Middle frontal gyrus (tissue), 1 donor: ENCODE measurements at regions not wholly inside any gene's neighbourhood (a gene's known extent, or its start where the extent isn't known, plus 50 kb on each side); places are given as distances from the start of the nearest gene placed in this dataset.
"Not testable (repeated sequence)": the region's sequence is repeated elsewhere in the genome, so short reads cannot be mapped to it uniquely, and the experiment has no call there.

ENCODE experiments used
- DNase-seq: peaks from one replicate; pipeline ENCODE4 v3.0.0-alpha.2; 2015; ENCODE audit warnings: low spot score; ENCODE audit errors: extremely low spot score

GRCh38 chr1:143702739-143703138 lies 269.0 kb downstream of the FAM72C start:
- not testable (repeated sequence) for DNase-seq

DNA sequence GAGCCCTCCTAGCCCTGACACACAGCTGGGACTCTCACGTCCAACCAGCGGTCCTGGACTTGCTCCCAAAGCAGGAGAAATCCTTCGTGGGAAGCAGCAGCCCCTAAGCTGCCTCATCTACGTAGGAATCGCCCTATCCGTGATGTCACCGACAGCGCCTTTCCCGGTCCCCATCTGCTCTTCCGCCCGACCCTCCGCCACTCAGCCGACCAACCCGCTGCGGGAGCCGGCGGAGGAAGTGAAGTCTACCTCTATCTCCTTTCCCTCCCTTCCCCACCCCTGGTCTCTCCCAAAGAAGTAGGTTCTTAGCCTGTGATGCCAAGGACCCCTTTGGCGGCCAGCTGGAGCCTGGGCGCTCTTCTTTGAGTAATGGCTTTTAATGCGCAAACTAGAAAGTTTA lies 272.1 kb downstream of the FAM72C start:
- DNase-seq: no peak

- no peak for DNase-seq
Observed at GRCh38 chr1:143699115-143699514, 272.7 kb downstream of the FAM72C start.

- DNase-seq: no peak
Observed at GRCh38 chr1:143698016-143698415, 273.8 kb downstream of the FAM72C start.

DNA sequence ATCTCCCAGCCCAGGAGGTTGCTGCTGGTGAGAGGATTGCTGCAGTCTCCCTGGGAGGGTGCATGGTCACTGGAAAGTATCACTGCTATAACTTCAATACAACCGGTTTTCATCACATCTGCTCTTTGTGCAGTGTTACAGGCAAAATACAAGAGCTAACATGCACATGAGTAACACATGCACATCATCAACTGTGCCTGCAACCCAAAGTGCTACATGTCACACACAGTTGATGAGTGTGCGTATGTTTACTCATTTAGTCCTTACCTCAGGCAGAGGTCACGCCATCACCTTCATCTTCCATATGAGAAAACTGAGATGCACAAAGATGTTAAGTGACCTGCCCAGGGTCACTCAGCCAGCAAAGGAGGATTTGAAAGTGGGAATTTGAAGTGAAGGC lies 277.7 kb downstream of the FAM72C start:
- DNase-seq: no peak

- DNase-seq: no peak
Observed at GRCh38 chr1:143691971-143692529, 279.7 kb downstream of the FAM72C start.

- DNase-seq: no peak
Observed at GRCh38 chr1:143691400-143691891, 280.3 kb downstream of the FAM72C start.

- DNase-seq: no peak
Observed at GRCh38 chr1:143689781-143690180, 282.0 kb downstream of the FAM72C start.

DNA sequence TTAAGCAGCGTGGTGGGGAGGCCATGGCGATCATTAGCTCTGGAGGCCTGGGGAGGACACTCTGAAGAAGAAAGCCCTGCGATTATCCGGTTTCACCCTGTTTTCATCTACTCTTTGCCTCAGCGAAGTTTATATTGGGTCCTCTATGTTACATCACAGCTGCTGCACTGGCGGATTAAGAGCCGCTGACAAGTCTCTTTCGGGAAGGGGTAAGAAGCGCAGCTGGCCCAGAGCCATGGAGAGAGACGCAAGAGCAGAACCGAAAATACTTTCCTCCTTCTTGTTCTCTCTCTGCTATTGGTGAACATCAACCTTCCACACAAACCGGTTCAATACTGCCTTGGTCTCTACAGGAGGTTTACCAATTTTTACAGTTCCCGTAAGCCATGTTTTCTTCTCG lies 291.5 kb downstream of the FAM72C start:
- no peak for DNase-seq

- DNase-seq: no peak
Observed at GRCh38 chr1:143672983-143673382, 298.8 kb downstream of the FAM72C start.

DNA sequence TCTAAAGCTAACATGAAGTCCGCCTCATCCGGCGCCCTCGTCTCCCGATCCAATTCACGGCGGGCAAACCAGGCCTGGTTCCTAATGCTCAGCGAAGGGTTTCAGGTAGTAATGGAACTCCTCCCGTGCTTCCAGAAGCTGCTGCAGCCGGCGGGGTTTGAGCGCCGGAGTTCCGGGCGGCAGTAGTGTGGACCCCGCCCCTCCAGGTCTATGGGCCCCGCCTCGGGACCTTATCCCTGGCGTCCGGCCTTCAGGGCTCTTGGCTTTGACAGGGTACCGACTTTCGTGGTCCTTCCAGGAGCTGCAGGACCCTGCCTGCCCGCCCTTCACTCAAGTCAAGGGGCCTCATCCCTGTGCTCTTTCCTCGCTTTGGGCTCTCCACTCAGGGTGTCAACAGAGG lies 304.1 kb downstream of the FAM72C start:
- DNase-seq: no peak

GRCh38 chr1:143666851-143667250 lies 304.9 kb downstream of the FAM72C start:
- DNase-seq: no peak

DNA sequence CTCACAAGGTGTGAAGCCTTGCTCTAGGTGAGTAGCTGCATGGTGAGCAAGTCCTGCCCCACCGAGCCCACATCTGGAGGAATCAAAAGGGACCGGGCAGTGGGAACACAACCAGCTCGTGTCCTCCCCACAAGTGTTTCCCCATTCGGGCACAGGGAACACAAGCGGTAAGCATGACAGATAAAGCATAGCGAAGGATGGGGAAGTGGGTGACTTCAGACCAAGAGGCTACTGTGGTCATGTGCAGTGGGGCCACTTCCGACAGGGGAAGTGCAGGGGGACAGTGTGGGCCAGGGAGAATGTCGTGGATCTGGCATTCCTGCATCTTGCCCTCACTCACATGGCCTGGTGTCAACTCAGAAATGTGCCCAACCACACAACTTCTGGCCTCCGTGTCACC lies 306.2 kb downstream of the FAM72C start:
- DNase-seq: no peak

- DNase-seq: not testable (repeated sequence)
Observed at GRCh38 chr1:143663056-143663455, 308.7 kb downstream of the FAM72C start.

DNA sequence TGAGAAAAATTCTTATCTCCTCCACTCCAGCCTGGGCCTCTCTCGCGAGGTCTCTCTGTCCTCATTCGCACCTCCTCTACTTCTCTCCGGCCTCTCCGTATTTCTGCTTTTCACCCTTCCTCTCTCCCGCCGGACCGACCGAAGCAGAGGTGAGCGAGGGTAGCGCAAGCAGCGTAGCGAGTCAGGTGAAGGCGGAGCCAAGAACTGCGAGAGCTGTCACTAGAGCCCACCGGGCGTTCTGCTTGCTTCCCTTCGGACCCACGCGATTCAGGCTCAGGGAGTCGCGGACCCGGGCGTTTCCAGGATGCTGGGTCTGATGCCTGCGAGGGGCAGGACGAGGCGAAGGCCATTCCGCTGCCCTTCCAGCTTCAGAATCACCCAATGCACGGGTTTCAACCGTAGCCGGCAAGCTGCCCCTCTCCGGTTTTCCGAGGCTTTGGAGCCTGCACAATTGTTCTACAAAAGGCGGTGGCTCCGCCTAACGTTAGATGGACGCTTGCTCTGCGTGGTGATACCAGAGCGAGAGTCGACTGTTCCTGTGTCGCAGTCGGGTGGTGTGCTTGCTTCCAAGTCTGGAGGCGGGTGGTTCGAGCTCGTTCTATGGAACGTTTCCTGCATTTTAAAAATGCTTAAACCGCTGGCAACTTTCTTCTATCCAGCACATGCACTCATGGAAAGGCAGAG lies 310.2 kb downstream of the FAM72C start:
- DNase-seq: no peak

- DNase-seq: no peak
Observed at GRCh38 chr1:143660354-143660941, 311.3 kb downstream of the FAM72C start.

DNA sequence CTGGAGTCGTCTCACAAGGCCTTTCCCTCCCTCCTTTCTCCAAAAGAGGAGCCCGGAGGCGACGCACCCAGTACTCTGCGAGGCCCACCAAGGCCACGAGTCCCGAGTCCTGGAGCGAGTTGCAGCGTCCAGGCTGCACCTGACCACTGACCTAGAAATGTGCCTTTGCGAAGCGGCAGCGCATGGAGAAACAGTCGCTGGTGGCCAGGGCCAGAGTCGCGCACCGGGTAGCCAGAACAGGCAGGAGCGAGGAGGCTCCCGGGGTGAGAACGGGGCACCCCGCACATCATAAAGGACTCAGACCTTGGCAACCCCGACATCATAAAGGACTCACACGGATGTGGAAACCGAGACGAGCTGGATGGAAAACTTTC lies 318.4 kb downstream of the FAM72C start:
- no peak for DNase-seq

- DNase-seq: no peak
Observed at GRCh38 chr1:143652744-143653428, 318.9 kb downstream of the FAM72C start.

DNA sequence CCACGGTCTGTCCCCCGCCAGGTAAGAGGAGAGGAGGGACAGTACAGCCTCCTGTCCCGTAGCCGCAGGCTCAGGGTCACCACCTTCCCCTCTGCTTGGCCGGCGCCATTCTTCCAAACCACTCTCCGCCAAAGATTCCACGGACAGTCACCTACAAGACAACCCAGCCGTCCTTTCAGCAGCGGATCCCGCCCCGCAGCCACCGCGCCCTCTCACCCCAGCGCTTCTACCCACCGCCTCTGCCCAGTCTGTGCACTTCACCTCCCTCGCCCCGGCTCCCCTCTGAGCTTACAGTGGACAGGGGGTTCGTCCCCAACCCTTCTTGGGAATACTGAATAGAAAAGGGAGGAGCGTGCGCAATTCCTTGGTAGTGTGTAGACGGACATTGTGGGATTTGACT lies 319.6 kb downstream of the FAM72C start:
- no peak for DNase-seq

GRCh38 chr1:143651350-143651992 lies 320.3 kb downstream of the FAM72C start:
- no peak for DNase-seq

- DNase-seq: not testable (repeated sequence)
Observed at GRCh38 chr1:143644035-143644434, 327.8 kb downstream of the FAM72C start.
